SK-N-SH treated with all-trans-retinoic acid at 6 μM for 48 hours (cell line): ENCODE measurements at regions not wholly inside any gene's neighbourhood (a gene's known extent, or its start where the extent isn't known, plus 50 kb on each side); places are given as distances from the start of the nearest gene placed in this dataset.

Source experiments
- ATAC-seq: fragments of 200-7000 bp; cut with Tn5 transposase; 3 replicates; pipeline ENCODE4 v1.9.1; 2020; ENCODE audit warnings: mild to moderate bottlenecking, moderate library complexity
- ARNTL ChIP-seq: fragments of 450-650 bp; formaldehyde crosslinking; IDR thresholded peaks from 2 replicates; pipeline ENCODE4 v1.5.0; 2020; ENCODE audit warnings: low read depth, mild to moderate bottlenecking, moderate library complexity, borderline replicate concordance
- BACH2 ChIP-seq: fragments of 250-450 bp; sonication (Bioruptor Pico); IDR thresholded peaks from 2 replicates; pipeline ENCODE4 v1.9.0; 2021; ENCODE audit warnings: mild to moderate bottlenecking, borderline replicate concordance
- CREB5 ChIP-seq: fragments of 250-450 bp; sonication (Bioruptor Pico); IDR thresholded peaks from 2 replicates; pipeline ENCODE4 v1.5.1; 2020; ENCODE audit warnings: low read depth, mild to moderate bottlenecking, moderate library complexity
- CSDC2 ChIP-seq: fragments of 250-450 bp; sonication (Bioruptor Pico); IDR thresholded peaks from 2 replicates; pipeline ENCODE4 v1.5.0; 2020; ENCODE audit warnings: mild to moderate bottlenecking, moderate library complexity
- CSRNP3 ChIP-seq: fragments of 250-450 bp; sonication (Bioruptor Pico); IDR thresholded peaks from 2 replicates; pipeline ENCODE4 v1.5.1; 2021; ENCODE audit warnings: mild to moderate bottlenecking, moderate library complexity
- ESRRG ChIP-seq: fragments of 250-450 bp; sonication (Bioruptor Pico); IDR thresholded peaks from 2 replicates; pipeline ENCODE4 v1.6.1; 2021; ENCODE audit warnings: mild to moderate bottlenecking
- ISL1 ChIP-seq: fragments of 250-450 bp; sonication (Bioruptor Pico); IDR thresholded peaks from 2 replicates; pipeline ENCODE4 v2.1.2; 2022; ENCODE audit warnings: mild to moderate bottlenecking, moderate library complexity
- OSR1 ChIP-seq: fragments of 250-450 bp; sonication (Bioruptor Pico); IDR thresholded peaks from 2 replicates; pipeline ENCODE4 v1.8.0; 2022; ENCODE audit warnings: moderate library complexity, mild to moderate bottlenecking, inconsistent platforms
- PATZ1 ChIP-seq: fragments of 250-450 bp; sonication (Bioruptor Pico); IDR thresholded peaks from 2 replicates; pipeline ENCODE4 v1.8.0; 2020; ENCODE audit warnings: mild to moderate bottlenecking, moderate library complexity, borderline replicate concordance
- POU6F1 ChIP-seq: fragments of 250-450 bp; sonication (Bioruptor Pico); IDR thresholded peaks from 2 replicates; pipeline ENCODE4 v1.8.0; 2021; ENCODE audit warnings: low read depth, mild to moderate bottlenecking, moderate library complexity, borderline replicate concordance
- PPARA ChIP-seq: fragments of 250-450 bp; sonication (Bioruptor Pico); IDR thresholded peaks from 2 replicates; pipeline ENCODE4 v1.5.0; 2020; ENCODE audit warnings: mild to moderate bottlenecking, borderline replicate concordance
- SNAI2 ChIP-seq: fragments of 250-450 bp; sonication (Bioruptor Pico); IDR thresholded peaks from 2 replicates; pipeline ENCODE4 v1.5.0; 2020; ENCODE audit warnings: mild to moderate bottlenecking, moderate library complexity
- TCF4 ChIP-seq: fragments of 250-450 bp; sonication (Bioruptor Pico); IDR thresholded peaks from 2 replicates; pipeline ENCODE4 v1.8.0; 2021; ENCODE audit warnings: mild to moderate bottlenecking, moderate library complexity, borderline replicate concordance
- TOX ChIP-seq: fragments of 250-450 bp; sonication (Bioruptor Pico); IDR thresholded peaks from 2 replicates; pipeline ENCODE4 v1.8.0; 2021; ENCODE audit warnings: mild to moderate bottlenecking, moderate library complexity, borderline replicate concordance
- TSHZ2 ChIP-seq: fragments of 250-450 bp; sonication (Bioruptor Pico); IDR thresholded peaks from 2 replicates; pipeline ENCODE4 v1.5.0; 2020; ENCODE audit warnings: mild to moderate bottlenecking, moderate library complexity
- ZC3H10 ChIP-seq: fragments of 250-450 bp; sonication (Bioruptor Pico); IDR thresholded peaks from 2 replicates; pipeline ENCODE4 v1.5.1; 2021; ENCODE audit warnings: mild to moderate bottlenecking, moderate library complexity
- ZNF565 ChIP-seq: fragments of 450-650 bp; formaldehyde crosslinking; conservative IDR thresholded peaks from 2 replicates; pipeline ENCODE4 v1.5.0; 2020; ENCODE audit warnings: low read depth, mild to moderate bottlenecking, moderate library complexity

GRCh38 chr14:25103271-25103670 lies 53.3 kb upstream of the STXBP6 start:
- ATAC-seq = no peak
- TF ChIP-seq BACH2 (CRISPR knock-in tag) (no peak), TSHZ2 (CRISPR knock-in tag) (no peak), ZNF565 (CRISPR knock-in tag) (no peak), ZC3H10 (CRISPR knock-in tag) (no peak)

- no peak for ATAC-seq
- no peak for TF ChIP-seq ISL1 (CRISPR knock-in tag)
- TF ChIP-seq PPARA = no peak
- no peak for TF ChIP-seq POU6F1 (CRISPR knock-in tag)
- TF ChIP-seq TOX (CRISPR knock-in tag) = no peak
- no peak for TF ChIP-seq PATZ1
- TF ChIP-seq SNAI2 = no peak
- no peak for TF ChIP-seq CREB5 (CRISPR knock-in tag)
- no peak for TF ChIP-seq CSDC2 (CRISPR knock-in tag)
- TF ChIP-seq, all 23 proteins: peak for 0
Observed at GRCh38 chr14:25102788-25103187, 52.8 kb upstream of the STXBP6 start.

- ATAC-seq = no peak
- TF ChIP-seq POU6F1 (CRISPR knock-in tag) (no peak), ESRRG (CRISPR knock-in tag) (no peak), ARNTL (no peak), TCF4 (CRISPR knock-in tag) (no peak), TOX (CRISPR knock-in tag) (no peak), CSRNP3 (CRISPR knock-in tag) (no peak), CREB5 (CRISPR knock-in tag) (no peak), PPARA (no peak), SNAI2 (no peak), PATZ1 (no peak), ISL1 (CRISPR knock-in tag) (no peak), ZNF565 (CRISPR knock-in tag) (no peak), ZC3H10 (CRISPR knock-in tag) (no peak), OSR1 (CRISPR knock-in tag) (no peak), BACH2 (CRISPR knock-in tag) (no peak), CSDC2 (CRISPR knock-in tag) (no peak)
Observed at GRCh38 chr14:25101276-25101675, 51.3 kb upstream of the STXBP6 start.
